ENCODE measurements at regions not wholly inside any gene's neighbourhood (a gene's known extent, or its start where the extent isn't known, plus 50 kb on each side); places are given as distances from the start of the nearest gene placed in this dataset.

DNA sequence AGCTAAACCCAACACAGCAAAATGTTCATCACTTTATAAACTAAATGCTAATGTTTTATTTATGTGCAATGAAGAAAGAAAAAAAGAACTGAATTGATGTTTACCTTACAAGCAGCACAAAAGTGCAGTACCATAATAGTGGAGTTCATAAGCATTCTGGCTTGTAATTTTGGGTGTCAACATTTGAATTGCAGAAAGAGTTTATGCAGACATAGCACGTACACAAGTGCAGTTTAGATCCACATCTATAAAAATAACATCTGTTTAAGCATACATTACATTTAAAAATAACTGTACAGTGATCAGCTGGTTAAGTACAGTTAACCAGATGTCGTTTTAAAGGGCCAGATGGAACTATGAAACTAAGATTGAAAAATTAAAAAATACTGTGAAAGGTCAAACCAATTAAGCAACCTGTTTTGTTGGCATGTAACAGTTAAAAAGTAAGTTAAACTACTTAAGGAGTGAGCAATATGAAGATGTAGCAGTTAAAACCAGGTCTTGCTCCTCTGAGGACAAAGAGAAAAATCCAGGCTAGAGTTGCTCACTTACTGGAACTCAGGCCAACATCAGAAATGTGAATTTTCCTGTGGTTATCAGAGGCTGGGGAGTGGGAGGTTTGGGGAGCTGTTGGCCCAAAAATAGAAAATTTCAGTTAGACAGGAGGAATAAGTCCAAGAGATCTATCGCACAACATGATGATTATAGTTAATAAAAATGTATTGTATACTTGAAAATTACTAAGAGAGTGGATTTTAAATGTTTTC lies 204.9 kb upstream of the MDFIC2 start:
- no peak for FAIRE-seq
- no peak for ATAC-seq
- Histone ChIP-seq H3K4me3 (no peak overlapping the region), H3K4me1 (no peaks in the 10 kb centered on the region), H3K27ac (no peak overlapping the region), H3K9me3 (no peaks in the 10 kb centered on the region), H3K4me2 (no peak overlapping the region)
- TF ChIP-seq RARB (CRISPR knock-in tag; IDR thresholded peaks at IDR 0.05) (no peak), ESRRA (IDR thresholded peaks at IDR 0.05; ENCODE audit: borderline replicate concordance, low read length) (no peak), BHLHE40 (IDR thresholded peaks at IDR 0.05; ENCODE audit: low read depth, low read length) (no peak), SMC3 (IDR thresholded peaks at IDR 0.05) (no peak), NFE2L2 (conservative IDR thresholded peaks at IDR 0.05; ENCODE audit: low read length) (no peak), FOSL2 (IDR thresholded peaks at IDR 0.05) (no peak), FOSL2 (CRISPR knock-in tag; IDR thresholded peaks at IDR 0.05) (no peak), HOXB13 (CRISPR knock-in tag; IDR thresholded peaks at IDR 0.05; ENCODE audit: low read depth) (no peak), KDM1A (IDR thresholded peaks at IDR 0.05; ENCODE audit: low read depth) (no peak), EHF (CRISPR knock-in tag; IDR thresholded peaks at IDR 0.05) (no peak), MYC (IDR thresholded peaks at IDR 0.05; ENCODE audit: borderline replicate concordance, low read length) (no peak), HDAC2 (IDR thresholded peaks at IDR 0.05) (no peak)
- TF ChIP-seq, protein P1, sequence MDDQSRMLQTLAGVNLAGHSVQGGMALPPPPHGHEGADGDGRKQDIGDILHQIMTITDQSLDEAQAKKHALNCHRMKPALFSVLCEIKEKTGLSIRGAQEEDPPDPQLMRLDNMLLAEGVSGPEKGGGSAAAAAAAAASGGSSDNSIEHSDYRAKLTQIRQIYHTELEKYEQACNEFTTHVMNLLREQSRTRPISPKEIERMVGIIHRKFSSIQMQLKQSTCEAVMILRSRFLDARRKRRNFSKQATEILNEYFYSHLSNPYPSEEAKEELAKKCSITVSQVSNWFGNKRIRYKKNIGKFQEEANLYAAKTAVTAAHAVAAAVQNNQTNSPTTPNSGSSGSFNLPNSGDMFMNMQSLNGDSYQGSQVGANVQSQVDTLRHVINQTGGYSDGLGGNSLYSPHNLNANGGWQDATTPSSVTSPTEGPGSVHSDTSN (IDR thresholded peaks at IDR 0.05), result no peak
- TF ChIP-seq, protein P2, sequence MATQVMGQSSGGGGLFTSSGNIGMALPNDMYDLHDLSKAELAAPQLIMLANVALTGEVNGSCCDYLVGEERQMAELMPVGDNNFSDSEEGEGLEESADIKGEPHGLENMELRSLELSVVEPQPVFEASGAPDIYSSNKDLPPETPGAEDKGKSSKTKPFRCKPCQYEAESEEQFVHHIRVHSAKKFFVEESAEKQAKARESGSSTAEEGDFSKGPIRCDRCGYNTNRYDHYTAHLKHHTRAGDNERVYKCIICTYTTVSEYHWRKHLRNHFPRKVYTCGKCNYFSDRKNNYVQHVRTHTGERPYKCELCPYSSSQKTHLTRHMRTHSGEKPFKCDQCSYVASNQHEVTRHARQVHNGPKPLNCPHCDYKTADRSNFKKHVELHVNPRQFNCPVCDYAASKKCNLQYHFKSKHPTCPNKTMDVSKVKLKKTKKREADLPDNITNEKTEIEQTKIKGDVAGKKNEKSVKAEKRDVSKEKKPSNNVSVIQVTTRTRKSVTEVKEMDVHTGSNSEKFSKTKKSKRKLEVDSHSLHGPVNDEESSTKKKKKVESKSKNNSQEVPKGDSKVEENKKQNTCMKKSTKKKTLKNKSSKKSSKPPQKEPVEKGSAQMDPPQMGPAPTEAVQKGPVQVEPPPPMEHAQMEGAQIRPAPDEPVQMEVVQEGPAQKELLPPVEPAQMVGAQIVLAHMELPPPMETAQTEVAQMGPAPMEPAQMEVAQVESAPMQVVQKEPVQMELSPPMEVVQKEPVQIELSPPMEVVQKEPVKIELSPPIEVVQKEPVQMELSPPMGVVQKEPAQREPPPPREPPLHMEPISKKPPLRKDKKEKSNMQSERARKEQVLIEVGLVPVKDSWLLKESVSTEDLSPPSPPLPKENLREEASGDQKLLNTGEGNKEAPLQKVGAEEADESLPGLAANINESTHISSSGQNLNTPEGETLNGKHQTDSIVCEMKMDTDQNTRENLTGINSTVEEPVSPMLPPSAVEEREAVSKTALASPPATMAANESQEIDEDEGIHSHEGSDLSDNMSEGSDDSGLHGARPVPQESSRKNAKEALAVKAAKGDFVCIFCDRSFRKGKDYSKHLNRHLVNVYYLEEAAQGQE (IDR thresholded peaks at IDR 0.05), result no peak
- TF ChIP-seq, protein P3, sequence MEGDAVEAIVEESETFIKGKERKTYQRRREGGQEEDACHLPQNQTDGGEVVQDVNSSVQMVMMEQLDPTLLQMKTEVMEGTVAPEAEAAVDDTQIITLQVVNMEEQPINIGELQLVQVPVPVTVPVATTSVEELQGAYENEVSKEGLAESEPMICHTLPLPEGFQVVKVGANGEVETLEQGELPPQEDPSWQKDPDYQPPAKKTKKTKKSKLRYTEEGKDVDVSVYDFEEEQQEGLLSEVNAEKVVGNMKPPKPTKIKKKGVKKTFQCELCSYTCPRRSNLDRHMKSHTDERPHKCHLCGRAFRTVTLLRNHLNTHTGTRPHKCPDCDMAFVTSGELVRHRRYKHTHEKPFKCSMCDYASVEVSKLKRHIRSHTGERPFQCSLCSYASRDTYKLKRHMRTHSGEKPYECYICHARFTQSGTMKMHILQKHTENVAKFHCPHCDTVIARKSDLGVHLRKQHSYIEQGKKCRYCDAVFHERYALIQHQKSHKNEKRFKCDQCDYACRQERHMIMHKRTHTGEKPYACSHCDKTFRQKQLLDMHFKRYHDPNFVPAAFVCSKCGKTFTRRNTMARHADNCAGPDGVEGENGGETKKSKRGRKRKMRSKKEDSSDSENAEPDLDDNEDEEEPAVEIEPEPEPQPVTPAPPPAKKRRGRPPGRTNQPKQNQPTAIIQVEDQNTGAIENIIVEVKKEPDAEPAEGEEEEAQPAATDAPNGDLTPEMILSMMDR (IDR thresholded peaks at IDR 0.05), result no peak
- POLR2A ChIA-PET, result no interaction called here
- DNase-seq (ENCODE audit: low read depth in 1 of 2, low spot score in 1 of 2), result no peak
- CTCF ChIA-PET, result interaction anchor here (0.7 kb wide), 1 partner anchor 26 kb away, joined by 3 read pairs; no protein-coding TSS in a partner anchor
- 34% methylated on average over 3 of the region's 3 CpGs for WGBS (ENCODE audit: missing lambda C conversion rate)

DNA sequence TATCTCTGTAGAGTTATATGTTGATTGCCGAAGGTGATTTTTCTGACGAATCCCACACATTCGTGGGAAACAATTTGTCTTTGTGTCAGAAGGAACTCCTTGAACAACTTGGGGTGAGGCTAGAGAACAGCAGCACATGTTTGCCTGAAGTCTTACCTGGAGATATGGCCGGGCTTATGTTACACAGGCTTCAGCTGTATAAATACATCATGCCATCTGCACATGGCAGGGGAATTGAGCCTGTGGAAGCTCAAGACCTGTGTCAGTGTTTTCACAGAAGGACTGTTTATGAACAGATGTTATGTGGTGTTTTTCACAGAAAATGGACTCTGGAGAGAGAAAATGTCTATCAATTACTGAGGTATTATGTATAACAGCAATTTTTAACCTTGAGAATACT lies 203.6 kb upstream of the MDFIC2 start:
- FAIRE-seq (no peak), ATAC-seq (no peak), DNase-seq (ENCODE audit: low read depth in 1 of 2, low spot score in 1 of 2) (no peak)
- CTCF ChIA-PET, result no interaction called here
- H3K4me2 ChIP-seq, result no peak overlapping the region
- 47% methylated on average over 4 of the region's 4 CpGs for WGBS (ENCODE audit: missing lambda C conversion rate)
- H3K27ac ChIP-seq, result no peak overlapping the region
- POLR2A ChIA-PET, result no interaction called here
- TF ChIP-seq CBX2 (IDR thresholded peaks at IDR 0.05; ENCODE audit: borderline replicate concordance, low read depth), result no peak
- TF ChIP-seq CBX8 (IDR thresholded peaks at IDR 0.05), result no peak
- TF ChIP-seq GATA3 (IDR thresholded peaks at IDR 0.05; ENCODE audit: borderline replicate concordance), result no peak
- TF ChIP-seq NR3C1 (IDR thresholded peaks at IDR 0.05), result no peak
- TF ChIP-seq, protein P1 (IDR thresholded peaks at IDR 0.05), result no peak
- TF ChIP-seq RFX5 (IDR thresholded peaks at IDR 0.05), result no peak
- no peak for TF ChIP-seq ZSCAN20 (CRISPR knock-in tag; IDR thresholded peaks at IDR 0.05)
- TF ChIP-seq RCOR1 (IDR thresholded peaks at IDR 0.05; ENCODE audit: low read depth, low read length), result no peak
- TF ChIP-seq, protein P3 (IDR thresholded peaks at IDR 0.05), result no peak
- TF ChIP-seq ZFP36 (IDR thresholded peaks at IDR 0.05; ENCODE audit: borderline replicate concordance, partially characterized antibody), result no peak
- no peak for TF ChIP-seq HEYL (CRISPR knock-in tag; IDR thresholded peaks at IDR 0.05)
- H3K4me3 ChIP-seq, result no peak overlapping the region
- no peaks in the 10 kb centered on the region for H3K9me3 ChIP-seq
- H3K4me1 ChIP-seq, result no peaks in the 10 kb centered on the region

Data from A549 (cell line).